HCT116 (cell line): ENCODE measurements at regions not wholly inside any gene's neighbourhood (a gene's known extent, or its start where the extent isn't known, plus 50 kb on each side); places are given as distances from the start of the nearest gene placed in this dataset.

Experiments used
- CEBPB ChIP-seq: IDR thresholded peaks from 2 replicates; pipeline ENCODE4 v1.6.1; 2012; ENCODE audit warnings: low read depth
- CTCF ChIP-seq, 3 experiments: fragments of 200-600 bp in 1 of 3; sonication (generic) in 1 of 3; IDR thresholded peaks in 2 of 3; conservative IDR thresholded peaks in 1 of 3; 2 replicates each; pipeline ENCODE4 v1.5.1; 2012 to 2017; ENCODE audit warnings: low read depth in 2 of 3, low read length in 2 of 3, antibody characterized with exemption in 1 of 3, borderline replicate concordance in 1 of 3, control low read depth in 1 of 3, mild to moderate bottlenecking in 1 of 3, mixed read lengths in 1 of 3, mixed run types in 1 of 3, moderate library complexity in 1 of 3; ENCODE audit not compliant: insufficient read depth in 1 of 3
- ELF1 ChIP-seq: IDR thresholded peaks from 2 replicates; pipeline ENCODE4 v1.6.1; 2012; ENCODE audit warnings: low read depth, borderline replicate concordance
- EZH2 ChIP-seq: fragments of 200-600 bp; sonication (generic); IDR thresholded peaks from 2 replicates; pipeline ENCODE4 v1.6.1; 2017; ENCODE audit warnings: antibody characterized with exemption, mixed run types
- EZH2phosphoT487 ChIP-seq: fragments of 200-600 bp; IDR thresholded peaks from 2 replicates; pipeline ENCODE4 v1.6.1; 2018; ENCODE audit warnings: antibody characterized with exemption, borderline replicate concordance
- MAX ChIP-seq: IDR thresholded peaks from 2 replicates; pipeline ENCODE4 v1.6.1; 2012
- POLR2A ChIP-seq: IDR thresholded peaks from 2 replicates; pipeline ENCODE4 v1.7.0; 2011; ENCODE audit warnings: borderline replicate concordance; ENCODE audit not compliant: insufficient read depth, insufficient read length; ENCODE audit errors: extremely low read depth
- POLR2AphosphoS5 ChIP-seq: IDR thresholded peaks from 2 replicates; pipeline ENCODE4 v1.6.1; 2011; ENCODE audit warnings: mild to moderate bottlenecking, low read depth, low read length, moderate library complexity
- RAD21 ChIP-seq: IDR thresholded peaks from 2 replicates; pipeline ENCODE4 v1.6.1; 2012; ENCODE audit warnings: low read depth, mild to moderate bottlenecking
- REST ChIP-seq: IDR thresholded peaks from 2 replicates; pipeline ENCODE4 v1.6.1; 2012; ENCODE audit warnings: low read depth
- YY1 ChIP-seq: IDR thresholded peaks from 2 replicates; pipeline ENCODE4 v1.6.1; 2011; ENCODE audit warnings: low read length, low read depth, moderate library complexity, mild to moderate bottlenecking; ENCODE audit not compliant: insufficient replicate concordance; ENCODE audit errors: extremely low read depth
- ZBTB33 ChIP-seq: IDR thresholded peaks from 2 replicates; pipeline ENCODE4 v1.6.1; 2011; ENCODE audit warnings: mild to moderate bottlenecking, low read length, moderate library complexity; ENCODE audit not compliant: insufficient replicate concordance; ENCODE audit errors: extremely low read depth
- ZFX ChIP-seq: fragments of 450-650 bp; IDR thresholded peaks from 2 replicates; pipeline ENCODE4 v1.6.1; 2017

- TF ChIP-seq EZH2phosphoT487 (no peak), CTCF (IDR thresholded peaks at IDR 0.05 in 2 of 3, conservative IDR thresholded peaks at IDR 0.05 in 1 of 3; ENCODE audit: borderline replicate concordance in 1 of 3, insufficient read depth in 1 of 3, low read depth in 2 of 3, low read length in 2 of 3) (peak; percentile 58 to 87 (median 77)), ZFX (no peak), REST (no peak), CEBPB (no peak), MAX (no peak), EZH2 (no peak), ZBTB33 (no peak), POLR2A (no peak), POLR2AphosphoS5 (no peak), ELF1 (no peak), RAD21 (peak; percentile 88), YY1 (no peak)
Measured at GRCh38 chr5:158174918-158175851, 316.2 kb upstream of the CLINT1 start.
